ENCODE measurements at regions not wholly inside any gene's neighbourhood (a gene's known extent, or its start where the extent isn't known, plus 50 kb on each side); places are given as distances from the start of the nearest gene placed in this dataset.

GRCh38 chr1:239436286-239436685 is 49.9 kb downstream of the CHRM3 start:
- DNase-seq (ENCODE audit: low read depth): no peak

GRCh38 chr1:239437822-239438221 is 51.5 kb downstream of the CHRM3 start:
- no peak for DNase-seq (ENCODE audit: low read depth)

GRCh38 chr1:239438891-239439290 is 52.5 kb downstream of the CHRM3 start:
- DNase-seq (ENCODE audit: low read depth): no peak

- no peak for DNase-seq (ENCODE audit: low read depth)
Observed at GRCh38 chr1:239443361-239443760, 57.0 kb downstream of the CHRM3 start.

- no peak for DNase-seq (ENCODE audit: low read depth)
Observed at GRCh38 chr1:239446611-239447010, 60.2 kb downstream of the CHRM3 start.

- no peak for DNase-seq (ENCODE audit: low read depth)
Observed at GRCh38 chr1:239448911-239449310, 62.5 kb downstream of the CHRM3 start.

- DNase-seq (ENCODE audit: low read depth): no peak
Observed at GRCh38 chr1:239455743-239456142, 69.4 kb downstream of the CHRM3 start.

GRCh38 chr1:239456788-239457187 is 70.4 kb downstream of the CHRM3 start:
- no peak for DNase-seq (ENCODE audit: low read depth)

- DNase-seq (ENCODE audit: low read depth): no peak
Observed at GRCh38 chr1:239457491-239458143, 71.2 kb downstream of the CHRM3 start.

GRCh38 chr1:239458144-239458500 is 71.8 kb downstream of the CHRM3 start:
- DNase-seq (ENCODE audit: low read depth): peak; percentile 9

GRCh38 chr1:239467730-239468129 is 81.4 kb downstream of the CHRM3 start:
- DNase-seq (ENCODE audit: low read depth): no peak

- no peak for DNase-seq (ENCODE audit: low read depth)
Observed at GRCh38 chr1:239478069-239478468, 91.7 kb downstream of the CHRM3 start.

- no peak for DNase-seq (ENCODE audit: low read depth)
Observed at GRCh38 chr1:239483391-239483790, 97.0 kb downstream of the CHRM3 start.

- no peak for DNase-seq (ENCODE audit: low read depth)
Observed at GRCh38 chr1:239493811-239494414, 107.5 kb downstream of the CHRM3 start.

GRCh38 chr1:239505094-239505493 is 118.7 kb downstream of the CHRM3 start:
- no peak for DNase-seq (ENCODE audit: low read depth)

- no peak for DNase-seq (ENCODE audit: low read depth)
Observed at GRCh38 chr1:239507826-239508225, 121.5 kb downstream of the CHRM3 start.

GRCh38 chr1:239511875-239512274 is 125.5 kb downstream of the CHRM3 start:
- no peak for DNase-seq (ENCODE audit: low read depth)

- DNase-seq (ENCODE audit: low read depth): no peak
Observed at GRCh38 chr1:239516579-239516978, 130.2 kb downstream of the CHRM3 start.

- no peak for DNase-seq (ENCODE audit: low read depth)
Observed at GRCh38 chr1:239526391-239526790, 140.0 kb downstream of the CHRM3 start.

- DNase-seq (ENCODE audit: low read depth): no peak
Observed at GRCh38 chr1:239527051-239527693, 140.8 kb downstream of the CHRM3 start.

GRCh38 chr1:239536165-239536849 is 149.9 kb downstream of the CHRM3 start:
- DNase-seq (ENCODE audit: low read depth): no peak

GRCh38 chr1:239537795-239538194 is 151.4 kb downstream of the CHRM3 start:
- DNase-seq (ENCODE audit: low read depth): peak; percentile 6
